ENCODE measurements at regions not wholly inside any gene's neighbourhood (a gene's known extent, or its start where the extent isn't known, plus 50 kb on each side); places are given as distances from the start of the nearest gene placed in this dataset.
A peak's percentile ranks its signal among the peaks of the same experiment; 100 is the strongest.

DNA sequence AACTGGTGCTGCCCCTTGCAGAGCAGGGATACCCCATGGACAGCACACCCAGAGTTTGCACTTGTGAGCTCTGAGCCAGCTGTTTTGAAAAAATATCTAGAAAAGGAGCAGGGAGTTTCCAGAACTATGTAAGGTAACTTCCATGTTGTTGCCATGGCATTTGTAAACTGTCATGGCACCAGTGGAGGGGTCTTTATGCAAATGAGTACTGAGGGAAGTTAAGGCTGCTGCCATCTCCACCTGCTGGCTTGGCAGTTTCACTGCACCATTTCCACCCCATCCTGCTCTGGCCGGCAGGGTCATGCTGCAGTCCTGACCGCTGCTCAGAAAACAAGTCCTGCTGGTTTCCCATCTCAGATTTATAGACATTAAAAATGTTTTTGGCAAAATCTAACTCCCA is 52.3 kb upstream of the SNTG2 start:
- no peak overlapping the region for H2AK5ac ChIP-seq (ENCODE audit: low read length)
- H3K23ac ChIP-seq (ENCODE audit: low read length), result no peak overlapping the region
- H2BK120ac ChIP-seq (ENCODE audit: low read depth, low read length), result no peak overlapping the region
- no peak overlapping the region for H3K18ac ChIP-seq (ENCODE audit: low read length)
- no peak overlapping the region for H2BK15ac ChIP-seq (replicated peaks; ENCODE audit: low read depth)
- H3K27ac ChIP-seq (ENCODE audit: low read depth, low read length), result no peak overlapping the region
- DNase-seq, result peak; percentile 84
- H4K5ac ChIP-seq (ENCODE audit: low read length), result no peak overlapping the region
- H4K8ac ChIP-seq (ENCODE audit: low read depth, low read length), result no peak overlapping the region
- no peak overlapping the region for H3K56ac ChIP-seq (ENCODE audit: low read length)
- H3K79me2 ChIP-seq (ENCODE audit: control insufficient read depth, insufficient read depth, low read length), result no peaks in the 10 kb centered on the region
- H3K36me3 ChIP-seq (ENCODE audit: control insufficient read depth, insufficient read depth, low read length), result no peaks in the 10 kb centered on the region
- H3K27me3 ChIP-seq (ENCODE audit: insufficient read depth, low read length, poor library complexity), result no peaks in the 10 kb centered on the region
- H3K4me3 ChIP-seq (ENCODE audit: low read length), result no peak overlapping the region
- H3K4ac ChIP-seq (ENCODE audit: low read depth, low read length), result no peak overlapping the region
- H3K4me2 ChIP-seq (ENCODE audit: low read length), result no peak overlapping the region
- H3K4me1 ChIP-seq (ENCODE audit: control insufficient read depth, low read depth, low read length), result no peaks in the 10 kb centered on the region
- H3K79me1 ChIP-seq (ENCODE audit: low read length), result no peaks in the 10 kb centered on the region
- no peak overlapping the region for H2BK5ac ChIP-seq (ENCODE audit: low read length)
- H3K9ac ChIP-seq (ENCODE audit: low read length), result no peak overlapping the region
- no CpG with 5 or more reads among the region's 2 CpGs for WGBS (ENCODE audit: extremely low coverage, insufficient coverage, low lambda C conversion rate)

- no CpG with 5 or more reads among the region's 2 CpGs for WGBS (ENCODE audit: extremely low coverage, insufficient coverage, low lambda C conversion rate)
- Histone ChIP-seq H3K36me3 (ENCODE audit: control insufficient read depth, insufficient read depth, low read length) (no peaks in the 10 kb centered on the region), H3K56ac (ENCODE audit: low read length) (no peak overlapping the region), H3K27me3 (ENCODE audit: insufficient read depth, low read length, poor library complexity) (no peaks in the 10 kb centered on the region), H4K8ac (ENCODE audit: low read depth, low read length) (no peak overlapping the region), H3K79me2 (ENCODE audit: control insufficient read depth, insufficient read depth, low read length) (no peaks in the 10 kb centered on the region), H3K4me1 (ENCODE audit: control insufficient read depth, low read depth, low read length) (no peaks in the 10 kb centered on the region), H3K4me2 (ENCODE audit: low read length) (no peak overlapping the region), H4K5ac (ENCODE audit: low read length) (no peak overlapping the region), H3K4me3 (ENCODE audit: low read length) (no peak overlapping the region), H3K79me1 (ENCODE audit: low read length) (no peaks in the 10 kb centered on the region), H2BK120ac (ENCODE audit: low read depth, low read length) (no peak overlapping the region), H3K27ac (ENCODE audit: low read depth, low read length) (no peak overlapping the region), H2BK15ac (replicated peaks; ENCODE audit: low read depth) (no peak overlapping the region), H2BK5ac (ENCODE audit: low read length) (no peak overlapping the region), H3K4ac (ENCODE audit: low read depth, low read length) (no peak overlapping the region), H3K9ac (ENCODE audit: low read length) (no peak overlapping the region), H3K18ac (ENCODE audit: low read length) (no peak overlapping the region), H2AK5ac (ENCODE audit: low read length) (no peak overlapping the region), H3K23ac (ENCODE audit: low read length) (no peak overlapping the region)
- DNase-seq, result no peak
Observed at GRCh38 chr2:897091-897490, 53.6 kb upstream of the SNTG2 start.

DNA sequence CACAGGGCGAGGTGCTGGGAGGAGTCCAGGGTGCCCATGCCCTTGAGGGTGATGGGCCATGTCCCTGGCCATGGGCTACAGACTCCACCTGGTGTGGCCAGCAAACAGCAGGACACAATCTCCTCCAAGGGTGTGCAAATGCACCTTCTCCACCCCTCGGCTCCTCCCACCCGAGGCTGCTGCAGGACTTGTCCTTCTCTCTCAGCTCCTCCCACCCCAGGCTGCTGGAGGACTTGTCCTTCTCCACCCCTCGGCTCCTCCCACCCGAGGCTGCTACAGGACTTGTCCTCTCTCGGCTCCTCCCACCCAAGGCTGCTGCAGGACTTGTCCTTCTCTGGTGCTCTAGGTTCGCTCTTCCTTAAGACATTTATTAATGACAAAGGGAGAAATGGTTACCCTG is 57.3 kb upstream of the SNTG2 start:
- no peak overlapping the region for H3K23ac ChIP-seq (ENCODE audit: low read length)
- H3K56ac ChIP-seq (ENCODE audit: low read length), result no peak overlapping the region
- no peak overlapping the region for H3K4me2 ChIP-seq (ENCODE audit: low read length)
- H3K79me2 ChIP-seq (ENCODE audit: control insufficient read depth, insufficient read depth, low read length), result no peaks in the 10 kb centered on the region
- H4K5ac ChIP-seq (ENCODE audit: low read length), result no peak overlapping the region
- no peak overlapping the region for H4K8ac ChIP-seq (ENCODE audit: low read depth, low read length)
- H3K27ac ChIP-seq (ENCODE audit: low read depth, low read length), result no peak overlapping the region
- DNase-seq, result peak; percentile 90
- no peak overlapping the region for H2BK120ac ChIP-seq (ENCODE audit: low read depth, low read length)
- H3K36me3 ChIP-seq (ENCODE audit: control insufficient read depth, insufficient read depth, low read length), result no peaks in the 10 kb centered on the region
- no CpG with 5 or more reads among the region's 7 CpGs for WGBS (ENCODE audit: extremely low coverage, insufficient coverage, low lambda C conversion rate)
- no peak overlapping the region for H3K4me3 ChIP-seq (ENCODE audit: low read length)
- H3K27me3 ChIP-seq (ENCODE audit: insufficient read depth, low read length, poor library complexity), result no peaks in the 10 kb centered on the region
- no peak overlapping the region for H3K4ac ChIP-seq (ENCODE audit: low read depth, low read length)
- H3K9ac ChIP-seq (ENCODE audit: low read length), result no peak overlapping the region
- no peaks in the 10 kb centered on the region for H3K4me1 ChIP-seq (ENCODE audit: control insufficient read depth, low read depth, low read length)
- H2AK5ac ChIP-seq (ENCODE audit: low read length), result no peak overlapping the region
- no peak overlapping the region for H2BK5ac ChIP-seq (ENCODE audit: low read length)
- no peak overlapping the region for H3K18ac ChIP-seq (ENCODE audit: low read length)
- H2BK15ac ChIP-seq (replicated peaks; ENCODE audit: low read depth), result no peak overlapping the region
- H3K79me1 ChIP-seq (ENCODE audit: low read length), result no peaks in the 10 kb centered on the region

DNA sequence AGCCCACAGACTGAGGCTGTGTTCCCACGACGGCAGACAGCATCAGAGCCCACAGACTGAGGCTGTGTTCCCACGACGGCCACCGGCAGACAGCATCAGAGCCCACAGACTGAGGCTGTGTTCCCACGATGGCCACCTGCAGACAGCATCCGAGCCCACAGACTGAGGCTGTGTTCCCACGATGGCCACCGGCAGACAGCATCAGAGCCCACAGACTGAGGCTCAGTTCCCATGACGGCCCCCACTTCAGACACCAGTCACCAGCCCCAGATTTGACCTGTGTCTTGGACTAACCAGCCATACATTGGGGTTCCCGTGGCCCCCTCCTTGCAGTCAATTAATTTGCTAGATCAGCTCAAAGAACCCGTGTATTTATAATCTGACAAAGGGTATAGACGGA is 57.8 kb upstream of the SNTG2 start:
- Histone ChIP-seq H2AK5ac (ENCODE audit: low read length) (no peak overlapping the region), H4K5ac (ENCODE audit: low read length) (no peak overlapping the region), H2BK15ac (replicated peaks; ENCODE audit: low read depth) (no peak overlapping the region), H3K79me1 (ENCODE audit: low read length) (no peaks in the 10 kb centered on the region), H3K56ac (ENCODE audit: low read length) (no peak overlapping the region), H3K36me3 (ENCODE audit: control insufficient read depth, insufficient read depth, low read length) (no peaks in the 10 kb centered on the region), H3K79me2 (ENCODE audit: control insufficient read depth, insufficient read depth, low read length) (no peaks in the 10 kb centered on the region), H2BK5ac (ENCODE audit: low read length) (no peak overlapping the region), H3K27ac (ENCODE audit: low read depth, low read length) (no peak overlapping the region), H3K4me3 (ENCODE audit: low read length) (no peak overlapping the region), H3K18ac (ENCODE audit: low read length) (no peak overlapping the region), H2BK120ac (ENCODE audit: low read depth, low read length) (no peak overlapping the region), H3K27me3 (ENCODE audit: insufficient read depth, low read length, poor library complexity) (no peaks in the 10 kb centered on the region), H3K4me2 (ENCODE audit: low read length) (no peak overlapping the region), H3K9ac (ENCODE audit: low read length) (no peak overlapping the region), H4K8ac (ENCODE audit: low read depth, low read length) (no peak overlapping the region), H3K23ac (ENCODE audit: low read length) (no peak overlapping the region), H3K4ac (ENCODE audit: low read depth, low read length) (no peak overlapping the region), H3K4me1 (ENCODE audit: control insufficient read depth, low read depth, low read length) (no peaks in the 10 kb centered on the region)
- WGBS (ENCODE audit: extremely low coverage, insufficient coverage, low lambda C conversion rate), result no CpG with 5 or more reads among the region's 13 CpGs
- DNase-seq, result no peak

DNA sequence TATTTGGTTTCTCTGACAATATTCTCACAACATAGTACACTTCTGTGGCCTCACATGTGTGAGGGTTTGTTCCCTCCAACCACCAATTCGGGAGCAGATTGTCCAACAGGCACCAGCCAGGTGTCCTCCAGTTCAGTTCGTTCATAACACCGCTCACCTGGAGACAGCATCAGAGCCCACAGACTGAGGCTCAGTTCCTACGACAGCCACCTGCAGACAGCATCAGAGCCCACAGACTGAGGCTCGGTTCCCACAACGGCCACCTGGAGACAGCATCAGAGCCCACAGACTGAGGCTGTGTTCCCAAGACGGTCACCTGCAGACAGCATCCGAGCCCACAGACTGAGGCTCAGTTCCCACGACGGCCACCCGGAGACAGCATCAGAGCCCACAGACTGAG is 58.2 kb upstream of the SNTG2 start:
- no peak overlapping the region for H3K4ac ChIP-seq (ENCODE audit: low read depth, low read length)
- H2AK5ac ChIP-seq (ENCODE audit: low read length), result no peak overlapping the region
- no peak overlapping the region for H2BK5ac ChIP-seq (ENCODE audit: low read length)
- H3K4me1 ChIP-seq (ENCODE audit: control insufficient read depth, low read depth, low read length), result no peaks in the 10 kb centered on the region
- H3K79me2 ChIP-seq (ENCODE audit: control insufficient read depth, insufficient read depth, low read length), result no peaks in the 10 kb centered on the region
- H4K5ac ChIP-seq (ENCODE audit: low read length), result no peak overlapping the region
- H3K18ac ChIP-seq (ENCODE audit: low read length), result no peak overlapping the region
- H3K4me3 ChIP-seq (ENCODE audit: low read length), result no peak overlapping the region
- no peak overlapping the region for H3K23ac ChIP-seq (ENCODE audit: low read length)
- no peak overlapping the region for H2BK15ac ChIP-seq (replicated peaks; ENCODE audit: low read depth)
- no peak overlapping the region for H3K9ac ChIP-seq (ENCODE audit: low read length)
- H3K27me3 ChIP-seq (ENCODE audit: insufficient read depth, low read length, poor library complexity), result no peaks in the 10 kb centered on the region
- no CpG with 5 or more reads among the region's 11 CpGs for WGBS (ENCODE audit: extremely low coverage, insufficient coverage, low lambda C conversion rate)
- no peaks in the 10 kb centered on the region for H3K36me3 ChIP-seq (ENCODE audit: control insufficient read depth, insufficient read depth, low read length)
- H4K8ac ChIP-seq (ENCODE audit: low read depth, low read length), result no peak overlapping the region
- no peak overlapping the region for H3K4me2 ChIP-seq (ENCODE audit: low read length)
- no peak overlapping the region for H2BK120ac ChIP-seq (ENCODE audit: low read depth, low read length)
- H3K56ac ChIP-seq (ENCODE audit: low read length), result no peak overlapping the region
- no peak for DNase-seq
- no peak overlapping the region for H3K27ac ChIP-seq (ENCODE audit: low read depth, low read length)
- H3K79me1 ChIP-seq (ENCODE audit: low read length), result no peaks in the 10 kb centered on the region

- WGBS (ENCODE audit: extremely low coverage, insufficient coverage, low lambda C conversion rate), result no CpG with 5 or more reads among the region's 4 CpGs
Observed at GRCh38 chr2:891734-892133, 58.9 kb upstream of the SNTG2 start.

More at GRCh38 chr2:891734-892133, 58.9 kb upstream of the SNTG2 start:
- H2BK5ac ChIP-seq (ENCODE audit: low read length), result no peak overlapping the region
- H3K23ac ChIP-seq (ENCODE audit: low read length), result no peak overlapping the region
- H4K5ac ChIP-seq (ENCODE audit: low read length), result no peak overlapping the region
- H3K56ac ChIP-seq (ENCODE audit: low read length), result no peak overlapping the region
- H2BK15ac ChIP-seq (replicated peaks; ENCODE audit: low read depth), result no peak overlapping the region
- no peak overlapping the region for H3K4ac ChIP-seq (ENCODE audit: low read depth, low read length)
- no peaks in the 10 kb centered on the region for H3K79me1 ChIP-seq (ENCODE audit: low read length)
- H3K4me3 ChIP-seq (ENCODE audit: low read length), result no peak overlapping the region
- H3K18ac ChIP-seq (ENCODE audit: low read length), result no peak overlapping the region
- H3K27ac ChIP-seq (ENCODE audit: low read depth, low read length), result no peak overlapping the region
- no peak overlapping the region for H4K8ac ChIP-seq (ENCODE audit: low read depth, low read length)
- no peak overlapping the region for H2AK5ac ChIP-seq (ENCODE audit: low read length)
- no peaks in the 10 kb centered on the region for H3K79me2 ChIP-seq (ENCODE audit: control insufficient read depth, insufficient read depth, low read length)
- H3K27me3 ChIP-seq (ENCODE audit: insufficient read depth, low read length, poor library complexity), result no peaks in the 10 kb centered on the region
- H3K9ac ChIP-seq (ENCODE audit: low read length), result no peak overlapping the region
- H3K4me2 ChIP-seq (ENCODE audit: low read length), result no peak overlapping the region
- no peak for DNase-seq
- no peaks in the 10 kb centered on the region for H3K36me3 ChIP-seq (ENCODE audit: control insufficient read depth, insufficient read depth, low read length)
- no peak overlapping the region for H2BK120ac ChIP-seq (ENCODE audit: low read depth, low read length)
- no peaks in the 10 kb centered on the region for H3K4me1 ChIP-seq (ENCODE audit: control insufficient read depth, low read depth, low read length)
